ENCODE measurements at regions not wholly inside any gene's neighbourhood (a gene's known extent, or its start where the extent isn't known, plus 50 kb on each side); places are given as distances from the start of the nearest gene placed in this dataset.

GRCh38 chr16:86443508-86444147 lies 66.7 kb upstream of the FOXF1 start:
- TF ChIP-seq CTCF (IDR thresholded peaks at IDR 0.05) (no peak), POLR2AphosphoS5 (IDR thresholded peaks at IDR 0.05; ENCODE audit: low read depth, low read length) (no peak)

Measured in Panc1 (cell line).